ENCODE measurements at regions not wholly inside any gene's neighbourhood (a gene's known extent, or its start where the extent isn't known, plus 50 kb on each side); places are given as distances from the start of the nearest gene placed in this dataset.

DNA sequence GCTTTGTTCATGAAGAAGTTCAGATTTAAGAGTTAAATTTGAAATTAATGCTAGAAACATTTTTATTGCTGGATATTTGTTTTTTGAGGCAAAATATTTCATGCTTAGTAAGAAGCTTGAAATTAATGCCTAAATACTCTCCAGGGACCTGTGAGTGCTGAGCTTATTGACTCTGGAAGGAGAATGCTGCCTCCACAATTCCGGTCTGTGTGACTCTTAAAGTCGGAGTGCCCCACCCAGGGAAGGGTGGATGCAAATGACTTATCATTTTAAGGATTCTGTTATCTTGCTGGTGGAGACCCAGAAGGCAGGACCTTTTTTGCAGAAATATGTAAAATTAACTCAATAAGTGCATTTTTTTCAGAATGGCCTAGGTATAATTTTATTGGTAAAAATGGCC, 143.8 kb upstream of the RXFP2 start:
- Histone ChIP-seq H3K27ac (ENCODE audit: control insufficient read depth, insufficient read depth, low read length) (no peak overlapping the region), H4K20me1 (ENCODE audit: control insufficient read depth, extremely low read depth, insufficient read depth, low read length) (no peaks in the 10 kb centered on the region), H3K4me3 (ENCODE audit: control insufficient read depth in 2 of 3, extremely low read depth in 1 of 3, insufficient read depth in 2 of 3, low read depth in 1 of 3, low read length in 3 of 3) (no peak overlapping the region), H3K9ac (ENCODE audit: control insufficient read depth, extremely low read depth, insufficient read depth, low read length) (no peak overlapping the region), H3K27me3 (ENCODE audit: control insufficient read depth, extremely low read depth, insufficient read depth, low read length) (no peaks in the 10 kb centered on the region), H3K9me3 (ENCODE audit: control insufficient read depth, low read depth, low read length) (no peaks in the 10 kb centered on the region), H3K9me1 (ENCODE audit: control insufficient read depth, extremely low read depth, insufficient read depth, low read length) (no peaks in the 10 kb centered on the region), H3K79me2 (ENCODE audit: control insufficient read depth, insufficient read depth, low read length) (no peaks in the 10 kb centered on the region), H3K36me3 (ENCODE audit: control insufficient read depth in 2 of 2, extremely low read depth in 1 of 2, insufficient read depth in 2 of 2, low read length in 2 of 2) (no peaks in the 10 kb centered on the region), H2AFZ (ENCODE audit: control insufficient read depth, low read length) (no peak overlapping the region), H3K4me1 (ENCODE audit: control insufficient read depth, extremely low read depth, insufficient read depth, low read length) (no peaks in the 10 kb centered on the region), H3K4me2 (ENCODE audit: control insufficient read depth, extremely low read depth, insufficient read depth, low read depth, low read length) (no peak overlapping the region)
- no peak for DNase-seq (ENCODE audit: low read depth, low spot score)
- dilution Hi-C loops (cut with MboI; ENCODE audit: extremely low pct_ligation_motif_present, low sequenced_read_pairs), result no loop called here
- no peak for FAIRE-seq
- TF ChIP-seq EZH2 (IDR thresholded peaks at IDR 0.05; ENCODE audit: low read length), result no peak
- TF ChIP-seq, protein P1, sequence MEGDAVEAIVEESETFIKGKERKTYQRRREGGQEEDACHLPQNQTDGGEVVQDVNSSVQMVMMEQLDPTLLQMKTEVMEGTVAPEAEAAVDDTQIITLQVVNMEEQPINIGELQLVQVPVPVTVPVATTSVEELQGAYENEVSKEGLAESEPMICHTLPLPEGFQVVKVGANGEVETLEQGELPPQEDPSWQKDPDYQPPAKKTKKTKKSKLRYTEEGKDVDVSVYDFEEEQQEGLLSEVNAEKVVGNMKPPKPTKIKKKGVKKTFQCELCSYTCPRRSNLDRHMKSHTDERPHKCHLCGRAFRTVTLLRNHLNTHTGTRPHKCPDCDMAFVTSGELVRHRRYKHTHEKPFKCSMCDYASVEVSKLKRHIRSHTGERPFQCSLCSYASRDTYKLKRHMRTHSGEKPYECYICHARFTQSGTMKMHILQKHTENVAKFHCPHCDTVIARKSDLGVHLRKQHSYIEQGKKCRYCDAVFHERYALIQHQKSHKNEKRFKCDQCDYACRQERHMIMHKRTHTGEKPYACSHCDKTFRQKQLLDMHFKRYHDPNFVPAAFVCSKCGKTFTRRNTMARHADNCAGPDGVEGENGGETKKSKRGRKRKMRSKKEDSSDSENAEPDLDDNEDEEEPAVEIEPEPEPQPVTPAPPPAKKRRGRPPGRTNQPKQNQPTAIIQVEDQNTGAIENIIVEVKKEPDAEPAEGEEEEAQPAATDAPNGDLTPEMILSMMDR (optimal IDR thresholded peaks at IDR 0.05 in 1 of 3, IDR thresholded peaks at IDR 0.05 in 1 of 3, conservative IDR thresholded peaks at IDR 0.05 in 1 of 3; ENCODE audit: extremely low read depth in 1 of 3, insufficient read depth in 2 of 3, low read length in 3 of 3), result no peak

DNA sequence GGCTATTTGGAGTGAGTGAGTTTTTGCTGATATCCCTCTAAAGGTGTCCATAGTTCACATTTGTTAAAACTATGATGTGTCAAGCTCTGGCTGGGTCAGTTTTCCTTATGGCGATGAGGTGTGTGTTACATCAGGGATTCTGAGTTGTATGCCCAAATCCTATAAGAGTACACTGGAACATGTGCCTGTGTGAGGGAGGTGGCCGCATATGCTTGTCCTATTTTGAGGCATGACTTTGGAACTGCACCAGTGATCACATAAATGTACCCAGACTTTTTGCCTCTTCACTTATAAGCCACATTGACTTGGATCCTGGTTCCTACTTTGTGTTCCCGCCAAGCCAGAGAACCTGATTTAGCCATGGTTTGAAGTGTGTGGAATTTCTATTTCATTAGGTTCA, 140.3 kb upstream of the RXFP2 start:
- H3K27me3 ChIP-seq (ENCODE audit: control insufficient read depth, extremely low read depth, insufficient read depth, low read length), result no peaks in the 10 kb centered on the region
- no peaks in the 10 kb centered on the region for H3K4me1 ChIP-seq (ENCODE audit: control insufficient read depth, extremely low read depth, insufficient read depth, low read length)
- H3K9ac ChIP-seq (ENCODE audit: control insufficient read depth, extremely low read depth, insufficient read depth, low read length), result no peak overlapping the region
- no peak overlapping the region for H3K27ac ChIP-seq (ENCODE audit: control insufficient read depth, insufficient read depth, low read length)
- no peak overlapping the region for H3K4me2 ChIP-seq (ENCODE audit: control insufficient read depth, extremely low read depth, insufficient read depth, low read depth, low read length)
- TF ChIP-seq, protein P1 (optimal IDR thresholded peaks at IDR 0.05 in 1 of 3, IDR thresholded peaks at IDR 0.05 in 1 of 3, conservative IDR thresholded peaks at IDR 0.05 in 1 of 3; ENCODE audit: extremely low read depth in 1 of 3, insufficient read depth in 2 of 3, low read length in 3 of 3), result no peak
- TF ChIP-seq EZH2 (IDR thresholded peaks at IDR 0.05; ENCODE audit: low read length), result no peak
- no peaks in the 10 kb centered on the region for H3K9me1 ChIP-seq (ENCODE audit: control insufficient read depth, extremely low read depth, insufficient read depth, low read length)
- DNase-seq (ENCODE audit: low read depth, low spot score) (no peak), FAIRE-seq (no peak)
- H3K36me3 ChIP-seq (ENCODE audit: control insufficient read depth in 2 of 2, extremely low read depth in 1 of 2, insufficient read depth in 2 of 2, low read length in 2 of 2), result no peaks in the 10 kb centered on the region
- dilution Hi-C loops (cut with MboI; ENCODE audit: extremely low pct_ligation_motif_present, low sequenced_read_pairs), result no loop called here
- no peaks in the 10 kb centered on the region for H3K9me3 ChIP-seq (ENCODE audit: control insufficient read depth, low read depth, low read length)
- H4K20me1 ChIP-seq (ENCODE audit: control insufficient read depth, extremely low read depth, insufficient read depth, low read length), result no peaks in the 10 kb centered on the region
- H3K4me3 ChIP-seq (ENCODE audit: control insufficient read depth in 2 of 3, extremely low read depth in 1 of 3, insufficient read depth in 2 of 3, low read depth in 1 of 3, low read length in 3 of 3), result no peak overlapping the region
- no peaks in the 10 kb centered on the region for H3K79me2 ChIP-seq (ENCODE audit: control insufficient read depth, insufficient read depth, low read length)
- H2AFZ ChIP-seq (ENCODE audit: control insufficient read depth, low read length), result no peak overlapping the region

Data from keratinocyte (primary cell).